Prostate gland (tissue), 2 donors: ENCODE measurements at regions not wholly inside any gene's neighbourhood (a gene's known extent, or its start where the extent isn't known, plus 50 kb on each side); places are given as distances from the start of the nearest gene placed in this dataset.

Experiments used
- POLR2A ChIP-seq: fragments of 450-650 bp; IDR thresholded peaks from one replicate; pipeline ENCODE4 v1.6.1; 2016; ENCODE audit warnings: antibody characterized with exemption, mild to moderate bottlenecking
- POLR2AphosphoS5 ChIP-seq: sonication (generic); formaldehyde crosslinking; IDR thresholded peaks from one replicate; pipeline ENCODE4 v1.6.1; 2017; ENCODE audit warnings: antibody characterized with exemption
- TF ChIP-seq, protein P1 (sequence below), 4 experiments: fragments of 200-600 bp in 2 of 4; fragments of 450-650 bp in 2 of 4; sonication (generic) in 2 of 4; IDR thresholded peaks; 1 replicate in 3 of 4; 2 replicates in 1 of 4; pipeline ENCODE4 v1.5.1; 2016 to 2019; ENCODE audit warnings: antibody characterized with exemption in 4 of 4, mild to moderate bottlenecking in 2 of 4, moderate library complexity in 2 of 4

GRCh38 chr15:58355973-58356372, 75.8 kb upstream of the LIPC start:
- TF ChIP-seq, protein P1, sequence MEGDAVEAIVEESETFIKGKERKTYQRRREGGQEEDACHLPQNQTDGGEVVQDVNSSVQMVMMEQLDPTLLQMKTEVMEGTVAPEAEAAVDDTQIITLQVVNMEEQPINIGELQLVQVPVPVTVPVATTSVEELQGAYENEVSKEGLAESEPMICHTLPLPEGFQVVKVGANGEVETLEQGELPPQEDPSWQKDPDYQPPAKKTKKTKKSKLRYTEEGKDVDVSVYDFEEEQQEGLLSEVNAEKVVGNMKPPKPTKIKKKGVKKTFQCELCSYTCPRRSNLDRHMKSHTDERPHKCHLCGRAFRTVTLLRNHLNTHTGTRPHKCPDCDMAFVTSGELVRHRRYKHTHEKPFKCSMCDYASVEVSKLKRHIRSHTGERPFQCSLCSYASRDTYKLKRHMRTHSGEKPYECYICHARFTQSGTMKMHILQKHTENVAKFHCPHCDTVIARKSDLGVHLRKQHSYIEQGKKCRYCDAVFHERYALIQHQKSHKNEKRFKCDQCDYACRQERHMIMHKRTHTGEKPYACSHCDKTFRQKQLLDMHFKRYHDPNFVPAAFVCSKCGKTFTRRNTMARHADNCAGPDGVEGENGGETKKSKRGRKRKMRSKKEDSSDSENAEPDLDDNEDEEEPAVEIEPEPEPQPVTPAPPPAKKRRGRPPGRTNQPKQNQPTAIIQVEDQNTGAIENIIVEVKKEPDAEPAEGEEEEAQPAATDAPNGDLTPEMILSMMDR (IDR thresholded peaks at IDR 0.05), result no peak
- no peak for TF ChIP-seq POLR2AphosphoS5
- no peak for TF ChIP-seq POLR2A
